ENCODE measurements at regions not wholly inside any gene's neighbourhood (a gene's known extent, or its start where the extent isn't known, plus 50 kb on each side); places are given as distances from the start of the nearest gene placed in this dataset.

DNA sequence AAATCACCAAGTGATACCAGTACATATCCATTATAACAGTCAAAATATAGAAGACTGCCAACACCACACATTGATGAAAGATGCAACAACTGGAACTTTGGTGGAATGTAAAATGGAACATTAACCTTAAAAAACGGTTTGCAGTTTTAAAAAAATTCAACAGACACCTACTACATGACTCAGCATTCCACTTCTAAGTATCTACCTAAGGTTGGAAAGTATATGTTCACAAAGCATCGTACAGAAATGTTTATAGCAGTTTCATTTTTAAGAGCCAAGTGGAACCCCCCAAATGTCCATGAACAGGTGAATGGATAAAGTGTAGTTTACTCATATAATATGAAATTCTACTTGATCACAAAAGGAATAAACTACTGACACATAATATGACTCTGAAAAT, 314.7 kb upstream of the ARRDC4 start:
- TF ChIP-seq CTCF (IDR thresholded peaks at IDR 0.05; ENCODE audit: low read length) = no peak
- no peak for TF ChIP-seq EZH2 (optimal IDR thresholded peaks at IDR 0.05; ENCODE audit: low read depth, low read length)
- TF ChIP-seq EZH2phosphoT487 (IDR thresholded peaks at IDR 0.05; ENCODE audit: low read length) = no peak

Measured in MM.1S (cell line).